GM18951 (cell line): ENCODE measurements at regions not wholly inside any gene's neighbourhood (a gene's known extent, or its start where the extent isn't known, plus 50 kb on each side); places are given as distances from the start of the nearest gene placed in this dataset.

Experiments
- POLR2A ChIP-seq: IDR thresholded peaks from 4 replicates; pipeline ENCODE4 v1.6.1; 2011; ENCODE audit warnings: mild to moderate bottlenecking; ENCODE audit not compliant: insufficient read length, insufficient read depth; ENCODE audit errors: extremely low read depth
- in situ Hi-C: fragments of 300-500 bp; cut with MboI; formaldehyde crosslinking; loops from one replicate; pipeline ENCODE4 v1.12.0; 2022; ENCODE audit warnings: low sequenced_read_pairs, mixed read lengths, inconsistent platforms; ENCODE audit not compliant: unreplicated experiment

DNA sequence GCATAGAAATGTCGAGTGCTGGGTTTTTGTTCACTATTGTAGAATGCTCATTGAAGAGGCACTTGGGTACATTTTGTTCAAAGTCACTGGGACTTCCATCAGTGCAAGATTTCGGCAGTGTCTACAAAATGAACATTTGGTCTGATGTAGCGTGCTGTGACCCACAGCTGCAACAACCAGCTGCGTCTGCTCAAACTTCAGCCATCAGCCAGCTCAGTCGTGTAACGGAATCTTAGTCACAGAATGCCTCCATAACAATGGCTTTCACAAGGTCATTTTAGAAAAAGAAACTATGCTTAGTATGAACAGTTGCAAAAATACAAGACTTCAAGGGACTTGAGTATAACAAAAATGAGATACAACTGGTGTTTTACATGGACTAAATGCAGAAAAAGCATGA, 828.1 kb upstream of the GRAMD2B start:
- in situ Hi-C loops: no loop called here
- no peak for TF ChIP-seq POLR2A

DNA sequence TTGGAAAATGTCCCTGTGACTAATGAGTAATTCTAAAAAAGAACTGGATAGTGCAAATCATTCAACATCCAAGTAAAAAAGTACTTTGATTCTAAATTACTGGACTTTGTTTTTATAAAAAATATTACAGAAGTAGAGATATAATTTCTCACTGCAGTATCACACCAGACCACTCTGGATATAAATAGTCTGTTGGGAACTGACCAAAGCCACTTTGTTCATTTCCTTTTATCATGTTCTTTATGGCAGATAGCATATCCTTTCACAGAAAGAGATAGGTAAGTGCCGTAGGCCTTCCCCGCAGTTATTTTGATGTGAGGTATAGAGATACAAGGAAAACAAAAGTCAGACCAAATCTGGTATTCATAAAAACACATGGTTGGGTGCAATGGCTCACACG, 827.4 kb upstream of the GRAMD2B start:
- no peak for TF ChIP-seq POLR2A
- in situ Hi-C loops: no loop called here

DNA sequence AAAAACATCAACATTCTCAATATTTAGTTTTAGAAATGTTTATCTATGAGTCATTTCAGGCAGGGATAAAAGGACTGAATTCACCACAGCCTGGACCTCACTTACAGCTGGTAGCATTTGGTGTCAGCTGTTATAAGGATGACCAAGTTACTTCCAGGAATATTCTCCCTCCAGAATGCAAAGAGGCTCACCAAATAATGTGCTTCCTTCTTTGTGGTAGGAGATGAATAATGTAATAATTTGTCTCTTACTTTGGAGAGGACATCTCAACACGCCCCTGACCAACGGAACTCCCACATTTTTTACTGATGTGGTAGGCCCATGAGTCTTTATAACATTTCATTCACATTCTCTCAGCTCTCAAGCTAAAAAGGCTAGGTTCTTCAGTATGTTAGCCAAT, 825.9 kb upstream of the GRAMD2B start:
- no peak for TF ChIP-seq POLR2A
- in situ Hi-C loops: no loop called here

DNA sequence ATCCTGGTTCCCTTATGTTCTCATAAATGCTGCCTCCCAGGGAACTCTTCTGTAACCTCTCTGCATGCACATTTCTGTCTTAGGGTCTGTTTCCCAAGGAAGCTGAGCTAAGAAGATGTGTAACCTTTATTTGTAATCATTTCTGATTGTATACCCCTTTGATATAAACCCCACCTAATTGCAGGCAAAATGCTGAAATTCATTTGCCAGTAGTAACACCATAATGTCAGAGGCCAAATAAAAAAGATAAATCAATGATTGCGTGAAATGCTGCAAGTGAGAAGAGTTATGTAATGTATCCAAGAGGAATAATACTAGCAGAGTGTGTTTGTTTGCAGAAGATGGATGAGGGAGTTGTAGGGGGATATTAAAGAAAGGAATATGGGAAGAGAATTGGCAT, 822.6 kb upstream of the GRAMD2B start:
- no peak for TF ChIP-seq POLR2A
- in situ Hi-C loops: no loop called here

DNA sequence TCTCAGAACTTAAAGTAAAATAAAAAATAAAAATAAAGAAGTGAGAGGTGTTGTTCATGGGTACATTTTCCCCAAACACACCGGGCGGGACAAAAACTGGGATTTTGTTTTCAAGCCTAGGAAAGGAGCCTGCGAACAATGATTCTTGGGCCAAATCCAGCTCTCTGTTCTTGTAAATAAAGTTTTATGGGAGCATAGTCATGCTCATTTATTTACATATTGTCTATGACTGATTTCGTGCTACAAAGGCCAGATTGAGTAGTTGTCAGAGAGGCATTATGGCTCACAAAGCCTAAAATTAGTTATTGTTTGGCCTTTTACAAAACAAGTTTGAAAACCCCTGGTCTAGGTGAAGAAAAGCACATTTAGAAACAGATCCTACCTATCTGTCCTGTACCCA, 821.0 kb upstream of the GRAMD2B start:
- TF ChIP-seq POLR2A: no peak
- in situ Hi-C loops: no loop called here

DNA sequence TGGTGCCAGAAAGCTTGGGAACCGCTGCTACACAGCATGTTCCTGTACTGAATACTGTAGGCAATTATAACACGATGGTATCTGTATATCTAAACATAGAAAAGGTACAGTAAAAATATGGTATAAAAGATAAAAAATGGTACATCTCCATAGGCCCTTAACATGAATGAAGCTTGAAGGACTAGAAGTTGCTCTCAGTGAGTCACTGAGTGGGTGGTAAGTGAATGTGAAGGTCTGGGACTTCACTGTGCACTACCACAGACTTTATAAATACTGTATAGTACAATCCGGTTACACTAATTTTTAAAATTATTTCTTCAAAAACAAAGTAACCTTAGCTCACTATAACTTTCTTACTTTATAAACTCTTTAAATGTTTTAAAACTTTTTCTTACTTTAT, 819.9 kb upstream of the GRAMD2B start:
- TF ChIP-seq POLR2A: no peak
- in situ Hi-C loops: no loop called here

DNA sequence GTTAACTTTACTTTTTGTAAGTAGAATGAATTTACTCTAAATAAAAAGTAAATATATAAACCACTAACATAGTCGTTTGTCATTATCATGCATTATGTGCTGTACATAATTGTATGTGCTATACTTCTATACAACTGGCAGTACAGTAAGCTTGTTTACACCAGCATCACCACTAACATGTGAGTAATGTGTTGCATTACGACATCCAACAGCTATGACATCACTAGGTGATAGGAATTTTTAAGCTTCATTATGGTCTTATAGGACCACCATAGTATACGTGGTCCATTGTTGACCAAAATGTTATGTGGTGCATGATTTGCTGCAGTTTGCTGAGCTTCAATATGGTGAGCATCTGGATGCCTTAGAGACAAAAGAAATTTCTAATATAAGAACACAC, 819.1 kb upstream of the GRAMD2B start:
- in situ Hi-C loops: no loop called here

DNA sequence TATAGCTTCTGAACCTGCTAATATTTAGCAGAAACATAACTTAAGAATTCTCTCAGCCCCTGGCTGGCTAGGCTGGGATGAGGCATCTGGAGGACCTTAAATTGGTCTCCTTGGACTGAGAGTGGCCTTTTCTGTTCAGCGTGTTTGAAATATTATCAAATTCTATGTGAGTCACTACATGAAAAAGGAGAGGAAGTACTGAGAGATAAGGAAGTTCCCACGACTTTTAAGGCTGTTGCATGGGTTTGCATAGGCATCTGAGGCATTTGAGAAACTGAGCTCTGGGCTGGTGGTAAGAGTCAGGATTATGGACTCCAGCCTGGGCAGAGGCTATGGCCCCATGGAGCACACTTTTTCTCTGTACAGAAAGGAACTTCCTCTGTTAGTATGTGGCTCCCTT, 816.2 kb upstream of the GRAMD2B start:
- in situ Hi-C loops: no loop called here
- TF ChIP-seq POLR2A: no peak

More for the DNA sequence above, 819.1 kb upstream of the GRAMD2B start:
- TF ChIP-seq POLR2A: no peak

DNA sequence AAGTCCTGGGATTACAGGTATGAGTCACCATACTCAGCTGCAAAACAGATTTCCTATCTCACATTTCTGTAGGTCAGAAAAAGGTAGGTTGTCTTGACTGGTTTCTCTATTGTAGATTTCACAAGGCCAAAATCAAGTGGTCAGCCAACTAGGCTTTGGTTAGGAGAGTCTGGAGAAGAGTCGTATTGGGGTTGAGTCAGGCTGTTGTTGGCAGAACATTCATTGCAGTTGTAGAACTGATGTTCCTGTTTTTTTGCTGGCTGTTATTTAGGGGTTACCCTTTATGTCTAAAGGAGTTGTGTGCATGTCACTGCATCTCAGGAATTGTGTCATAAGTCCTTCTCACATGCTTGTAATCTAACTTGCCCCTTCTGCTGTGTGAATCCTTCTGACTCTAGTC, 814.2 kb upstream of the GRAMD2B start:
- in situ Hi-C loops: no loop called here
- TF ChIP-seq POLR2A: no peak

DNA sequence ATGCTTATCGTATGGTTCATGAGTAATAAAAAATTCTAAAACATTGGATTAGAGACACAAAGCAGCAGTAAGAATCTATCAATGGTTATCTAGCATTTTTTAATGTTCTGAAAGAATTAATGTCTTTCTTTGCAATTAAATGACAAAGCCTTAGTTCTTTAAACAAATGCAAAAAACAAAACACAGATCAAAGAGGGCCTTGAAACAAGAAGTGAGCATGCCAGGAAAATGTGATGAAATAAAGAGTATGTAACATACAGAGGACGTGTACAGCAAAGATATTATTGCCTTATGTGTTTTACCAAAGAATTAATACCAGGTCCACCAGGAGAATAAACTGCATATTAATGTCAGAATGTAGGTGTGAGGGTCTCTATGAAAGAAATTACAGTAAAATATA, 812.3 kb upstream of the GRAMD2B start:
- in situ Hi-C loops: no loop called here

DNA sequence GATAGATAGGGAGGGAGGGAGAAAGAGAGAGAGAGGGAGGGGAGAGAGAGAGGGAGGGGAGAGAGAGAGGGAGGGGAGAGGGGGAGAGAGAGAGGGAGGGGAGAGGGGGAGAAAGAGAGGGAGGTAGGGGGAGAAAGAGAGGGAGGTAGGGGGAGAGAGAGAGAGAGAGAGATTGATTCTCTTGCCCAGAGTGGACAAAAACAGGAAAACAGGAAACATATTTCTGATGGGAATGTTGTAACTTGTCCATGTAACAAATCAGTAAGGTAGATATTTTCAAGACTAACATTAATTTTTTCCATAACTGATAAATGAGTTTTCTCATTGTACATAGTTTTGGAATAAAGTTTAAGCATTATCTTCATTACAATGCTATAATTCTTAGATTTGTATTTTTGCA, 811.7 kb upstream of the GRAMD2B start:
- in situ Hi-C loops: no loop called here

More for the DNA sequence above, 812.3 kb upstream of the GRAMD2B start:
- no peak for TF ChIP-seq POLR2A

DNA sequence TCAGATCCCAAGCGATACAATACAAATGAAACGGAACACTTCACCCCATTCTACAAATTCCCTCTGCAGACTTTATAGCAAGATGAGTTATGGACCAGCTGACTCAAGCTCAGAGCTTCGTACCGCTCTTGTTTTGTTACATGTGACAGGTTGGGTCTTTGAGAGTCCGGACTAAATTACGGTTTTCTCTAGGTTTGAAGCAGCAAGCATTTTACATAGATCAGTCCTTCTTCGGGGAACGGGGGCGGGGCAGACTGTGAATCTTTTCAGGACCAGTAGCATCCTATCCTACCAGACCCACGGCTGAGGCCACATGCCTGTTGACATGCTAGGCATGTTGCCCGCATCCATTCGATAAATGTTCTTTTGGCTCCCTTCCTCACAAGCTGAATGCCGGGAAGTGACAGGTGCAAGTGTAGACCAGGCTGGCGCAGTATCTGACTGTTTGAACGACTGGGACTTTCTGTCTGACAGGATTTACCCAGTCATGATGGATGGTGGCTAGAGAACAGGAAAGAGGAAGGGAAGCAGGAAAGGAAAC, 811.0 kb upstream of the GRAMD2B start:
- no peak for TF ChIP-seq POLR2A
- in situ Hi-C loops: no loop called here

More for the DNA sequence above, 811.7 kb upstream of the GRAMD2B start:
- no peak for TF ChIP-seq POLR2A

DNA sequence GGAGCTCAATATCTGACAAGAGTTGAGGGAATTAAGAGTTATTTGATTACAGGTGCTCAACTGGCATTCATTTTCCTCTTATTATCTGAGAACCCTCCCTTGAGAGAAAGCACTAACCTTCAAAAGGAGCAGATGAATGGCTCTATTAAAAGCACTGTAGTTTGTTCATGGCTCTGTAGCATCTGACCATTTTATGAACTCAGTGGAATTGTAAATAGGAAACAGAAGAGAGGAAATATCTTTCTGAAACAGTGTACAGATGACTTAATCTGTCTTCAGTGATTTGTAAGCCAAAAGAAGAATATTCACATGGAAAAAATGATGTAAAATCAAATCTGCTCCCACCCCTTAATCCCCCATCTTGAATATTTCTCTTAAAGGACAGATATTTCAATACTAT, 810.4 kb upstream of the GRAMD2B start:
- in situ Hi-C loops: no loop called here
- TF ChIP-seq POLR2A: no peak

DNA sequence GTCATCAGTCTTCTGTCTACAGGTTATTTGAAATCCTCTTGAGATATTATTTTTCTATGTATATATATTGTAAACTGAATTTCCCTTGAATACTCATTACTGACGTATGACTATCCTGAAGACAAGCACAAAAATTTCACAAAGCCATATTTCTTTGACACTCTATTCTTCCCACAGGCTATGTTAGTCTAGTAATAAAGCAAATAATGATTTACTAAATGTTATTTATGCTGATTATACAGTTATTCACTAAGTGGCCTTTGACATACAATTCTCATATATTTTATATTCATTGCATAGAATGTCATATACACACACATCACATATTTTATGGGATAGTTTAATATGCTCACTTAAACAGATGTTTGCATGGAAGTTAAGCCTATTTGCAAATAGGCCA, 793.0 kb upstream of the GRAMD2B start:
- in situ Hi-C loops: no loop called here
- TF ChIP-seq POLR2A: no peak

DNA sequence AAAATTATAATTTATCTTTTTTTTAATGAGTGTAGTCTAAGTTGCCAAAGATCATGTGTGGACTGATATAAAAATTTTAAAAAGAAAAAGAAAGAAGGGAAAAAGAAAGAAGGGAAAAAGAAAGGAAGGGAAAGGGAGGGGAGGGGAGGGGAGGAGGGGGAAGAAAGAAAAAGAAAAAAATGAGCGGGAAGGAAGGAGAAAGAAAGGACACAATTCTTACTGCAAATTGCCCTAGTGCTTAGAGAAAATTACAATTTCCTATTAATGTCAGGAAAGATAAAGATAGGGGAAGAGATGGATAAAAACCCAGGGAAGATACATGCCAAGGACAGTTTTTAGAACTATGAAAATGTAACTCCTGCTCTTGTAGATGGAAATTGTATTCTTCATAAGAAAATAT, 789.7 kb upstream of the GRAMD2B start:
- in situ Hi-C loops: no loop called here
- TF ChIP-seq POLR2A: no peak
